OCI-LY7 (cell line): ENCODE measurements at regions not wholly inside any gene's neighbourhood (a gene's known extent, or its start where the extent isn't known, plus 50 kb on each side); places are given as distances from the start of the nearest gene placed in this dataset.

ENCODE experiments used
- EZH2phosphoT487 ChIP-seq: fragments of 200-600 bp; sonication (generic); IDR thresholded peaks from 2 replicates; pipeline ENCODE4 v1.6.1; 2018; ENCODE audit warnings: low read depth, borderline replicate concordance, mild to moderate bottlenecking, mixed run types, antibody characterized with exemption, low read length, moderate library complexity, mixed read lengths
- TF ChIP-seq, protein P1 (sequence below): fragments of 200-600 bp; sonication (generic); conservative IDR thresholded peaks from 2 replicates; pipeline ENCODE4 v1.5.1; 2014; ENCODE audit warnings: mild to moderate bottlenecking, antibody characterized with exemption, low read length, moderate library complexity, mixed read lengths

DNA sequence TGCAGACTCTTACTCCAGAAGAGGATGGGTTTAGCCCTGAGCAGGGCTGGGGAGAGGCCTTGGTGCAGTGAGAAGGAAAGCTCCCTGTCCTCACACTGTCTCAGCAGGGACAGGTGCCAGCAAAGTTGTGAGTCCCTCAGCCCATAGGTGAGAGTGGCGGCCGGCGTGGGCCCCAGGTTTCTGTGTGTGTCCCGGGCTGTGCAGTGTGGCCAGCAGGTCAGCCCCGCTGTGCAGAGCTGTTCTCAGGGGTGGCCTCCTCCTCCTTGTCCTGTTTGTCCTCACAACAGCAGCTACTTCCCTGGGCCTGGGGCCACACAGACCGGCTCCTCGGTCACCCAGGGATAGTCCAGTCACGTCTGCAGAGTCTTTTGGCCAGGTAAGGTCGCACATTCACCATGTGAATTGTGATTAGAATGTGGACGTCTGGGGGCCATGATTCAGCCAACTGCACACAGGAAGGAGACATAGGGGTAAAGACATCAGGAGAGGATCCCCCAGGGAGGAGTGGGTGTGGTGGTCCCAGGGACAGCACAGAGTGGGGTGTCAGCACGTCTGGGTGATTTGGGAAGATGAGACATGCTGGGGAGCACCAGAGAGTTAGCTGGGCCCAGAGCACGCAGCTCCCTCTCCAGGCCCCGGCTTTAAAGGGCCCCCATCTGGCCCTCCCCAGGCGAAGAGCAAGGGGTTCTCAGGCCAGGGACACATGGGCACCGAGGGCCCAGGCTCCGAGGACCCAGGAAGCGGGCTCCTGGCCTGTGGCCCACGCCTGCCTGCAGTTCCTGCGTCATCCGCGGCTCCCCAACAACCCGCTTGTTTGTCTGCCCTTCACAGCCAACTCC lies 81.6 kb downstream of the MYEOV start:
- TF ChIP-seq, protein P1, sequence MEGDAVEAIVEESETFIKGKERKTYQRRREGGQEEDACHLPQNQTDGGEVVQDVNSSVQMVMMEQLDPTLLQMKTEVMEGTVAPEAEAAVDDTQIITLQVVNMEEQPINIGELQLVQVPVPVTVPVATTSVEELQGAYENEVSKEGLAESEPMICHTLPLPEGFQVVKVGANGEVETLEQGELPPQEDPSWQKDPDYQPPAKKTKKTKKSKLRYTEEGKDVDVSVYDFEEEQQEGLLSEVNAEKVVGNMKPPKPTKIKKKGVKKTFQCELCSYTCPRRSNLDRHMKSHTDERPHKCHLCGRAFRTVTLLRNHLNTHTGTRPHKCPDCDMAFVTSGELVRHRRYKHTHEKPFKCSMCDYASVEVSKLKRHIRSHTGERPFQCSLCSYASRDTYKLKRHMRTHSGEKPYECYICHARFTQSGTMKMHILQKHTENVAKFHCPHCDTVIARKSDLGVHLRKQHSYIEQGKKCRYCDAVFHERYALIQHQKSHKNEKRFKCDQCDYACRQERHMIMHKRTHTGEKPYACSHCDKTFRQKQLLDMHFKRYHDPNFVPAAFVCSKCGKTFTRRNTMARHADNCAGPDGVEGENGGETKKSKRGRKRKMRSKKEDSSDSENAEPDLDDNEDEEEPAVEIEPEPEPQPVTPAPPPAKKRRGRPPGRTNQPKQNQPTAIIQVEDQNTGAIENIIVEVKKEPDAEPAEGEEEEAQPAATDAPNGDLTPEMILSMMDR = no peak
- no peak for TF ChIP-seq EZH2phosphoT487
